Brain microvascular endothelial cell (primary cell): ENCODE measurements at regions not wholly inside any gene's neighbourhood (a gene's known extent, or its start where the extent isn't known, plus 50 kb on each side); places are given as distances from the start of the nearest gene placed in this dataset.

Experiments used
- DNase-seq: peaks from one replicate; pipeline ENCODE4 v3.0.0-alpha.2; 2020
- H3K27ac ChIP-seq: fragments of 250-450 bp; sonication (Bioruptor Pico); 2 replicates; pipeline ENCODE4 v1.5.1; 2020; ENCODE audit warnings: mild to moderate bottlenecking, moderate library complexity
- H3K27me3 ChIP-seq: fragments of 250-450 bp; sonication (Bioruptor Pico); replicated peaks from 2 replicates; pipeline ENCODE4 v1.5.1; 2020; ENCODE audit warnings: mild to moderate bottlenecking
- H3K36me3 ChIP-seq: fragments of 250-450 bp; sonication (Bioruptor Pico); replicated peaks from 2 replicates; pipeline ENCODE4 v1.5.1; 2020; ENCODE audit warnings: mild to moderate bottlenecking
- H3K4me3 ChIP-seq: 2 replicates; pipeline ENCODE4 v1.5.1; 2011; ENCODE audit warnings: low read depth, mild to moderate bottlenecking, control low read depth, low read length, moderate library complexity
- in situ Hi-C: cut with HindIII; loops from 2 replicates; pipeline ENCODE4 v1.10.0; 2017; ENCODE audit warnings: low sequenced_read_pairs, low pct_ligation_motif_present
- TF ChIP-seq, protein P1 (sequence below): IDR thresholded peaks from 2 replicates; pipeline ENCODE4 v1.5.1; 2011; ENCODE audit warnings: low read depth, mild to moderate bottlenecking, moderate library complexity, low read length, control low read depth, inconsistent platforms; ENCODE audit errors: missing control alignments

DNA sequence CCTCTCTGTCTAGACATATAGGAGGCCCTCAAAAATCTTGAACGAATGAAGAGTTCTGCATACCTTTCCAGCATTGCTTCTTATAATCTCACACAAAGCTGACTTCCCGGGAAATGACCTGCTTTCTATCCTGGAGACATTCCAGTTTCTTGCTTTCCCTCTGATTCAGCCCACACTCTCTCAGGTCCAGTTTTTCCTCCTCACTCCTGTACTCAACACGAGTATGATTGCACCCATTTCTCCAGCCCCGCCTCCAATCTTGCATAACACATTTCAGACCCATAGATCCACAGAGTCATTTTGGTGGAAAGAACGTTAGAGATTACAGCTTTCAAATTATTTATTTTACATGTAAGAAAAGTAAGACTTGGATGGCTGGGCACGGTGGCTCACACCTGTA, 127.5 kb upstream of the TLR3 start:
- TF ChIP-seq, protein P1, sequence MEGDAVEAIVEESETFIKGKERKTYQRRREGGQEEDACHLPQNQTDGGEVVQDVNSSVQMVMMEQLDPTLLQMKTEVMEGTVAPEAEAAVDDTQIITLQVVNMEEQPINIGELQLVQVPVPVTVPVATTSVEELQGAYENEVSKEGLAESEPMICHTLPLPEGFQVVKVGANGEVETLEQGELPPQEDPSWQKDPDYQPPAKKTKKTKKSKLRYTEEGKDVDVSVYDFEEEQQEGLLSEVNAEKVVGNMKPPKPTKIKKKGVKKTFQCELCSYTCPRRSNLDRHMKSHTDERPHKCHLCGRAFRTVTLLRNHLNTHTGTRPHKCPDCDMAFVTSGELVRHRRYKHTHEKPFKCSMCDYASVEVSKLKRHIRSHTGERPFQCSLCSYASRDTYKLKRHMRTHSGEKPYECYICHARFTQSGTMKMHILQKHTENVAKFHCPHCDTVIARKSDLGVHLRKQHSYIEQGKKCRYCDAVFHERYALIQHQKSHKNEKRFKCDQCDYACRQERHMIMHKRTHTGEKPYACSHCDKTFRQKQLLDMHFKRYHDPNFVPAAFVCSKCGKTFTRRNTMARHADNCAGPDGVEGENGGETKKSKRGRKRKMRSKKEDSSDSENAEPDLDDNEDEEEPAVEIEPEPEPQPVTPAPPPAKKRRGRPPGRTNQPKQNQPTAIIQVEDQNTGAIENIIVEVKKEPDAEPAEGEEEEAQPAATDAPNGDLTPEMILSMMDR = no peak
- no peak for DNase-seq
- no peaks in the 10 kb centered on the region for H3K27me3 ChIP-seq
- in situ Hi-C loops = no loop called here
- H3K4me3 ChIP-seq = no peak overlapping the region
- H3K27ac ChIP-seq = no peak overlapping the region
- no peaks in the 10 kb centered on the region for H3K36me3 ChIP-seq

DNA sequence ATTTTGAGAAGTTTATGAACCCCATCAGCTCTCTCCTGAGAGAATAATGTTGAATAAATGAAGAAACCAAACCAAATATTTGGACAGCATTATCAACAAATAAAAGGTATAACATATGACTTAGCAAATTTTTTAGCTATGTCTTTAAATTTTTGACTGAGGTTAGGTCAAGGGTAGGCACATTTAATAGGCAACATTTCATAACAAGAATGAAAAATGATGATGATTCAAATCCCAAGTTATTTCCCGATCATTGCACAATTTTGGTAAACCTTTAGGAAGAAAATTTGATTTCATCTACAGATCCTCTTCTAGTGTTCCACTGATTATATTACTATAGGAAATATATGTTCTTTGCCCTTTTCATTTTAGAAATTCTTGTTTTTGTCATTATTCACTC, 123.7 kb upstream of the TLR3 start:
- Histone ChIP-seq H3K4me3 (no peak overlapping the region), H3K36me3 (no peaks in the 10 kb centered on the region), H3K27me3 (no peaks in the 10 kb centered on the region), H3K27ac (no peak overlapping the region)
- in situ Hi-C loops = no loop called here
- TF ChIP-seq, protein P1 = no peak
- no peak for DNase-seq

DNA sequence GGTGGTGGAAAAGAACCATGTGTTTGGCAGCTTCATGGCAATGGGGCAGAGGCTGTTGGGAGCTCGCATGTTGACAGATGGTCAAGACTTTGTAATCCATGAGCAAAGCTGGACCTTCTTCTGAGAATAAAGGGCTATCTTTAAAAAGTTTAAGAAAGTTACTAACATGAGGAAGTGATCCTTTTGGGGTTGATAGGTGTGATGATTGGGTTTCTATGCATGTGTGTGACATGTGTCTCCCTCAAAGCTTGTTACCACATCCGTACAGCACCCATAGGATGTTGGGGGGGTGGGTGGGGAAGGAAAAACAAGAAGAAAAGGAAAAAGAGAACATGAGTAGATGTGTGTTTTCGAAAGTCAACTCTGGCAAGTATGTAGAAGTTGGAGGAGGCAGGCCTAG, 123.0 kb upstream of the TLR3 start:
- H3K27me3 ChIP-seq = no peaks in the 10 kb centered on the region
- TF ChIP-seq, protein P1 = no peak
- H3K27ac ChIP-seq = no peak overlapping the region
- H3K36me3 ChIP-seq = no peaks in the 10 kb centered on the region
- H3K4me3 ChIP-seq = no peak overlapping the region
- in situ Hi-C loops = no loop called here
- no peak for DNase-seq

DNA sequence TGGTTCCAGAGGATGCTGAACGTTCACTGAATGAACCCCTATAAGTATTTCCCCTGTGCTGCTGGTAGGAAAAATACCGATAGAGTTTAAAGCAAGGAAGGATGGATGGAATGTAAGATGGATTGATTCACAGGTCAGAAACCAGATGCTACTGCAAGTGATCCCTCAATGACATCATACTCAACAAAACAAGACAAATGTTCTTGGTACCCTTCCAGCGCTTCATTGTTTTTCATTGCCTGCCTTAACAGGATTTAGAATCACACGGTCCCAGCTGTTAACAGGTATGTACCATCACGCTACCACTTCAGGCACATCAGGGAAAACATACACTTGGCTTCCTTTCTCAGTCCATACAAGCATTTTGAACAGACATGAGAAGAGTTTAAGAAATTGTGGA, 118.1 kb upstream of the TLR3 start:
- in situ Hi-C loops = no loop called here
- no peak overlapping the region for H3K4me3 ChIP-seq
- peak overlapping the region; percentile 5 for H3K27ac ChIP-seq
- H3K27me3 ChIP-seq = no peaks in the 10 kb centered on the region
- TF ChIP-seq, protein P1 = no peak
- peak; percentile 64 for DNase-seq
- no peaks in the 10 kb centered on the region for H3K36me3 ChIP-seq

DNA sequence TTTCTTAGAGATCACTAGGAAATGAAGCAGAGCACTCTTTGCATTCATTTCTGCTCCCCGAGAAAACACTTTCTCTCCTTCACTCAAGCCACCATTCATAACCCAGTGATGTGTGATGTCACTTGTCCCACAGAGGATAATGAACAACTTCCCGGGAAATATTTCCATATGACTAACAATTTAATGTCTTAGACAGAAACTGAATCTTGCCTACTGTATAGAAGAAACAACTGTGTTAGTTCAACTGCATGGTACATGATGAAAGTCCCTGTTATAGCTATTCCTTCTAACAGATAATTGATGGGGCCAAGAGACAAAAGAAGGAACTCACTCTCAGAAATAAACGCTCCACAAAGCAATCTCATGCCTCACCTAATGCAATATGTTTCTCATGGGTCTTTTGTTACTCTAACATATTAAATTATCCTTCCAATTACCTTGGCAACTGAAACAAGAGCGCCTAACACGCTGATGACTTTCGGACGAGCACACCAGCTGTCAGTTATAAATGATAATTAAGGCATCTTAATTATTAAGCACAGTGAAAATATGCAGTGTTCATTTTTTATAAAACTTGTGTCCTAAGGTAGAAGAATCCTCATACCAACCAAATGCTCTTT, 113.7 kb upstream of the TLR3 start:
- in situ Hi-C loops = no loop called here
- H3K27me3 ChIP-seq = no peaks in the 10 kb centered on the region
- H3K27ac ChIP-seq = no peak overlapping the region
- no peak for DNase-seq
- TF ChIP-seq, protein P1 = no peak
- H3K4me3 ChIP-seq = no peak overlapping the region
- H3K36me3 ChIP-seq = no peaks in the 10 kb centered on the region
